ENCODE measurements at regions not wholly inside any gene's neighbourhood (a gene's known extent, or its start where the extent isn't known, plus 50 kb on each side); places are given as distances from the start of the nearest gene placed in this dataset.

DNA sequence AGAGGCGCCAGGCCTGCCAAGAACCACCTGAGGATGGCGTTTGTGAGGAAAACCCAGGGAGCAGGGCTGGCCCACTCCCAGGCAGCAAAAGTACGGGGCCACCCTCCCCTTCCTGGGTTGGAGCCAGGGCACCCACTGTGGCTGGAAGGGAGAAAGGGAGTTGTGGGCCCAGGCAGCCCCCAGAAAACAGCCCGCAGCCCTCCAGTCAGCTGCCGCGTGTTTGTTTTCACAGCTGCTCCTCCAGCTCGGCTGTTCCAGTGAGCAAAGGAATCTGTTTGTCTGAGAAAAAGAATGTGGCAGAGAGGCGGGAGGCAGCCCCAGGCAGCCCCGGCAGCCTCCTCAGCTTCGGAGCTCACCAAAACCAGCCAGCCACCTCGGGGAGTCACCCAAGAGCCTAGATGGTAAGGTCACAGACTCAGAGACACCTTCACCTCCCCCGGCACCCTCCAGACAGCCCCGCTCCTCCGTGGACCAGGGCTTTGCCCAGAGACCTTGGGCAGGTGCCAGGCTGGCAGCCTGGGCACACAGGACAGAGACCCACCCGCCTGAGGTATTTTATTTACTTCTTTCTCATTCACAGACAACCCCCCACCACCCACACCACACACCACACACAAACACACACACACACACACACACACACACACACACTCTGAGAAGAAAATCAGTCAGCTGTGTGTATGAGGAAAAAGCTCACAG is 338.1 kb downstream of the BCOR start:
- DNase-seq = peak in 1 of 2 donors; percentile 47

DNA sequence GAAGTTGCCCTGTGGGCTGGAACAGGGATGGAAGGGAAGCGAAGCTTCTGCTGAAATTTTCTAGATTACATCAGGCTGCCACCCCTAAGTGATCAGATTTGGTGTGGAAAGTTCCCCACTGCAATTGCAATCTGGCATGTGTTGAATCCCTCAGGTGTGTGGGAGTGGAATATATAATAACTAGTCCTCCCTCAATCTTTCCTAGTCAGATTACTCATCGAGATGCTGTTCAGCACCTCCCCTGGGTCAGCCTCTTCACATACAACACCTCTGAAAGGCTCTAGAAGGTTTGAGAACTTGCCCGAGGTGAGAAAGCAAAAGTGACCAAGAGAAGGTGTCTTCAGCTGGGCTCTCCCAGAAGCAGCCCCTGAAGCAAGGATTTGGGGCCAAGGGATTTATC is 336.8 kb downstream of the BCOR start:
- no peak for DNase-seq

DNA sequence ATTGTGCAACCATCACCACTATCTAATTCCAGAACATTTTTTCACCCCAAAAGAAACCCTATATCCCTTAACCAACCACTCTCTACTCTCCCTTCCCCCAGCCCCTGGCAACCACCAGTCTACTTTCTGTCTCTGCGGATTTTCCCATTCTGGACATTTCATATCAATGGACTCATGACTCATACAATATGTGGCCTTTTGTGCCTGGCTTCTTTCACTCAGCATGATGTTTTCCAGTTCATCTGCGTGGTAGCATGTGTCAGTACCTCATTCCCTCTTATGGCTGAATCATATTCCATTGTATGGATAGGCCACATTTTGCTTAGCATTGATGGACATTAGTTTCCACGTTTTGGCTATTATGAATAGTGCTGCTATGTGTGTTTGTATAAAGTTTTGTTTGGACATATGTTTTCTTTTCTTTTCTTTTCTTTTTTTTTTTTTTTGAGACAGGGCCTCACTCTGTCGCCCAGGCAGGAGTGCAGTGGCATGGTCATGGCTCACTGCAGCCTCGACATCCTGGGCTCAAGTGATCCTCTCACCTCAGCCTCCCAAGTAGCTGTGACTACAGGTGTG is 335.4 kb downstream of the BCOR start:
- no peak for DNase-seq

DNA sequence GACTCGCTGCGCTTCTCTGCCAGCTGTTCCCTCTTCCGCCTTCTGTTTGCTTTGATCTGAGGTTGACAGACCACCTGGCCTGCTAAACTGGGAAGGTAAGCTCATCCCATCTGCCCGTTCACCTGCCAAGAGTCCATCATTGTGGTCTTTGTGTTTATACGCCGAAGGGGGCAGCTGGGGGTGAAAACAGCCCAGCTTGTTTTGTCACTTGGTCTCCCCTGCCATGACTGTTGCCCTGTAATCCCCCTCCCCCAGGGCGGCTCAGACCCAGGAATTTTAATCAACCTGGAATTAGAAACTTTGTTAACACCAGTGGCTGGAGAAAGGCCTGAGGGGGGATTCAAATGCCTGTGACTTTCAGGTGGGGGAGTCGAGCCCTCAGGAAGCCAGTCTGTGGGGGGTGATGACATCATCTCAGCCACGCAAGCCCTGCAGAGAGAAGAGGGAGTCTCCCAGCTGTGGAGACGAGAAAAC is 333.3 kb downstream of the BCOR start:
- DNase-seq = no peak

DNA sequence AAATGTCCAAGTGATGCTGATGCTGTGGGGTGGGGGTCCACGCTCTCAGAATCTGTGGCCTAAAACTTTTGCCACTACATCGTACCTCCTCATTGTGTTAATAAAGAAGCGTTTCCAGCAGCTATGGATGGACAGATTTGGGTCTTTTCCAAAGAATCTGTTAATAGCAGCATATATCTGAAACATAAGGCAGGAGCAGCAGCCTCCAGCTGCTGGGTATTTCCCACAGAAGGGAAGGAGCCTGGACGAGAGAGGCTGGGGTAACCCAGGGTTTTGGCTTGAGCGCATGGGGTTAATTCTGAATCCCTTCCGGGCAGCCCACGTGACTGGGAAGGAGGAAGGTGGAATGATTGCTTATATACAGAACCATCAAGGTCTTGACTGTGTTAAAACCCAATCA is 332.4 kb downstream of the BCOR start:
- DNase-seq = no peak

DNA sequence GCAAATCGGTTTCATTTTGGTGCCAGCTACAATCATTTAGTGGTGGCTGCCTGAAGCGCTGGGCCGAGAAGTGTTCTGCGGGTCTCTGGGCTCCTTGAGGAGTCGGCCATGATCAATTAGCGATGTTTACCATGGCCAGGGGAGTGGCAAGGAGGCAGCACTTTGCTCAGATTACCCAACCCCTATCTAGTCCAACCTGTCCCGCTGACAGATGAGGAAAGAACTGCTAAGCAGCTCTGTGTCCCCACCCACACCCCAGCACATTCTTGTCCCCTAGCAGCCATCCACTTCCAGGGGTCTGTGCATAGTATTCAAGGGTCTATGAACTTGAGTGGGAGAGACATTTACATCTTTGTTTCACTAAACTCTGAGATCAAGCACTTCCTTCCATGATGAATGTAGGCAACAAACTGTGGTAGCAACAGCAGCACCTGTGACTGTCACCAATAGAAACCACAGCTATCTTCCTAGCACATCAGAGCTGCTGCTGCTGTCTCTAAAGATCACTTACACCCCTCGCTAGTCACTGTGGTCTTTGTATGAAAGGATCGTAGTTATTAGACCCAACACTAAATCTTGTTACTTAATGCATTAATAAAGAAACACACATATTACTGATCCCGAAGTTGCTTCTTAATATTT is 331.6 kb downstream of the BCOR start:
- no peak for DNase-seq

DNA sequence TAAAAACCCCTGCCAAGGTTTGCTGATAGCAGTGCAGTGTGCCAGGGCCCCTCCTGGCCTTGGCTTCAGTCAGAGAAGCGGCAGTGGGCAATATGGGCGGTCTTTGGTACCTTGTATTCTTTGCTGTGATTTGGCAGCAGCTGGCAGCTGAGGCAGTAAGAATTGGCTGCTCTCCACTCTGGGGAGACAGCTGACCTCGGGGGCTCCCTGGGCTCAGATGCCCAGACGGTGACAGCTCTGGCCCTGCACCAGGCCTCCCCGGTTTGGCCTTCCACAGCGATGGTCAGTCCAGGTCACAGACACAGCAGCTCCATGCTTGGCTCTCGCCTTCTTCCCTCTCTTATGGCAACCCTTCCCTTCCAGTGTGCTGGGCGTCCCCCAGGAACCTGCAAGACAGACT is 330.9 kb downstream of the BCOR start:
- DNase-seq = no peak

DNA sequence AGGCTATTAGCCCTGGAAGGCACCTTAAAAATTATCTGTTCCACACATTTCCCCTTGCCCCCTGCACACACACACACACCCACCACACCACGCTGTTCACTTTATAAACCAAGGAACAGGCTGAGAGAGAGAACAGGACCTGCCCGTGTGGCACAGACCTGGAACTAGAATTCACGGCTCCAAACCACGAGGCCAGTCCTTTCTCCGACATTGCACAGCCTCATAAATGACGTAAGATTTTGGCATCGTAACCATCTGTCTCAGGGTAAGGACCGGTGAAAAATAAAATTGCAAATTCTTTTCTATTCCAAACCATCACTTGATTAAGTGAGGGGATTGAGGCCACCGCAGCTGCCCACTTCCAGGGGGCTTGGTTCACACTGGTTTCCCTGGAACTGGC is 330.3 kb downstream of the BCOR start:
- no peak for DNase-seq

DNA sequence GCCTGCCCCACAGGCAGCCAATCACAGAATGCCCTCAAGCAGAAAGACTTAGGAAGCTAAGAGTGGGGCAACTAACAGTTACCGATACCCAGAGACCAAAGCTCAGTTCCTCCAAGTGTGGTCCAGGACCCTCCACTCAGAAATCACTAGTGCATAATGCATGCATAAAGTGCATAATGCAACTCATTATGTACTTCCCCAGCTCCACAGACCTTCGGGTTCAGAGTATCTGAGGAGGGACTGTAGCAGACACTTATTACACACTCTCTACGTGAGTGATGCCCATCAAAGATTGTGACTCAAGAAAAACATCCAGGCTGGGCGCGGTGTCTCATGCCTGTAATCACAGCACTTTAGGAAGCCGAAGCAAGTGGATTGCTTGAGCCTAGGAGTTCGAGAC is 328.0 kb downstream of the BCOR start:
- no peak for DNase-seq

DNA sequence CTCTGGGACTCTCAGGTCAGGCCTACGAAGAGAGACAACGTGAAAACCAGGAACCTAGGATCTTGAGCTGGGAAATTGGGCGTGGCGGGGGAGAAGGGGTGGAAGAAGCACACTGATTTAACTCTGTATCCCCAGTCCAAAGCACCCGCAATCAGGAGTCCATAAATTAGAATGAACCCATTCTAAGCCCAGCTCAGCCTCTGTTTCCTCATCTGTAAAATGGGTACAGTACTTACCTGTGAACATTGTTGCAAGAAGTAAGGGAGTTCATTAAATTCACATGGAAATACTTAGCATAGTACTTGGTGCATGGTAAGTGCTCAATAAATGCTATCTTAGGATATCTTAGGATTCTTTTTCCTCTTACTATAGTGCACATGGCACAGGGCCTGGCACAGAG is 326.7 kb downstream of the BCOR start:
- no peak for DNase-seq

DNA sequence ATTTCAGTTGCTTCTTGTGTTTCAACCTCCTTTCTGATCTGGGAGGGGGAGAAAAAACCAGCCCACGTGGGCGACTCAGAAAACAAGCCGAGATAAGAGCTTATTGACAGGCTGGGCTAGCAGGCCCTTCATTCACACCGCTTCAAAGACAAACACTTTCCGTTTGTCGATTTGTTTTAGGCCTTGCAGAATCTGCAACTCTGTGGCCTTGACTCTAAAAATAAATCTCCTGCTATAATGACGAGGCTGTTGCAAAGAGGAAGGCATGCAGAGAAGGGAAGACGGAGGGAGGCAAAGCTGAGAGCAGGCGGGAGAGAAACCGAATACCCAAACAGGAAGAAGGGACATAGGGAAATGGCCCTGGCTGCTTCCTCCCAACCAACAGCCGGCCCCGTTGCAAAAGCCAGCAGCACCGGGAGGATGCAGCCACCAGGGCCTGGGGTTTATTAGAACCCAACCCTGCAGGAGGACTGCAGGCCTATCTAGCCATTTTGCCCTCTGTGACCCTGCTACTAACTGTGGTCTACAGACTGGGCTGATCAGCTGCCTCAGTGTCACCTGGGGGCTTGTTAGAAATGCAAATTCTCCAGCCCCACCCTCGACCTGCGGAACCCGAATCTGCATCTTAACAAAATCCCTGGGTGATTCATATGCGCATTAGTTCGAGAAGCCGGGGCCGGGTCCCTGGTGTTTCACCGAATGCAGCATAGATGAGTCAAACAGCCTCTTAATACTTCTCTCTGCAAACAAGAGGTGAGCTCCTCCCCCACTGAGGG is 325.5 kb downstream of the BCOR start:
- peak in 1 of 2 donors; percentile 43 for DNase-seq

DNA sequence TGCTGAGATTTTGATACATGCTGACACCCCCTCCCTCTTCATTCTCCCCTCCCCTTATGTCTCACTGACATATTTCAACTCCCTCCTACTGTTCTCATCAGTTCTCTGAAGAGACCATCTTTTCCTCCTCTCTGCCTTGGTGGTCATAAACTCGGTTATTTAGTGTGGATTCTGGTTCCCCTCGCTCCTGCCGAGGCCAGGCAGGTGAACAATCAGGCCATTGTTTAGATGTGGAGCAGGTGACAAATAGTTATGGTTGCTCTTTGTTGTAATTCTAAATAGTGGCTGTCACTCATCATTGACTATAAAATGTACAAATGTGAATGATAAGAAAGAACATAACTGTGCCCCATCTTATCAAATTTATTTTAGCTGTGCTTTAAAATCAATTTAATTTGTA is 324.6 kb downstream of the BCOR start:
- no peak for DNase-seq

DNA sequence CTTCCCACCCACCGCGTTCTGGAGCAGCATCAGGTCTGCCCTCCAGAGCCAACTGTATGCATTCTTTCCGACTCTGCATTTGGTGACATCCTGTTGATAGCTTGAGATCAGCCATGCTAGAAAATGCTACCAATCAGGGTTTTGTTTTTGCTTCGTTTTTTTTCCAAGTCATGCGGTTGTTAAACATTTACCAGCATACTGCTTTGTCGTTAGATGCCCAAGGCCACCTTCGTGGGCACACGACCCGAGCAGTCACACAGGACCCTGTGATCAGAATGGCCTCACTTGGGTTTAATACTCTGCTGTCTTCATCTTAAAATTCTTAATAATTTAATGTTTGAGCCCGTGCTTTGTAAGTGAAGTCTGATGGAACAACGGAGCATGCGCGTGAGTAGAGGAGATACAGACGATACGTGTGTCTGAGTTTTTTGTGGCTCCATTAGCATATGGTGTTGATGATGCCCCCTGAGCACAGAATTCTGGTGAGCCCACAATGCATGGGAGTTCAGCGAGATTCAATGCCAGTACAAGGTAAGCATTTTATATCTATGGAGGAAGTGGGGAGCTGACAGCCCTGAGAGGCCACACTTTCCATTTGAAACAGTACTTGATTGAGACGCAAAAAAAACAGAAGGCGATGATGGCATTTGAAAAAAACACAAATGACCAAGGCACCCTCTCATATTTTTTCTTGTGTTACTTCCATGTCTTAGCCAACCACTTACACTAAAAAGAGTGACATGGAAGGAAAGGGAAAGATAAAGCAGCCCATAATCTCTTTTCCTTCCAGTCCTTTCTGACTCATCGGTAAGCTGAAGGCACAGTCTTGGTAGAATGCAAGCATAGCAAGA is 323.6 kb downstream of the BCOR start:
- DNase-seq = no peak

DNA sequence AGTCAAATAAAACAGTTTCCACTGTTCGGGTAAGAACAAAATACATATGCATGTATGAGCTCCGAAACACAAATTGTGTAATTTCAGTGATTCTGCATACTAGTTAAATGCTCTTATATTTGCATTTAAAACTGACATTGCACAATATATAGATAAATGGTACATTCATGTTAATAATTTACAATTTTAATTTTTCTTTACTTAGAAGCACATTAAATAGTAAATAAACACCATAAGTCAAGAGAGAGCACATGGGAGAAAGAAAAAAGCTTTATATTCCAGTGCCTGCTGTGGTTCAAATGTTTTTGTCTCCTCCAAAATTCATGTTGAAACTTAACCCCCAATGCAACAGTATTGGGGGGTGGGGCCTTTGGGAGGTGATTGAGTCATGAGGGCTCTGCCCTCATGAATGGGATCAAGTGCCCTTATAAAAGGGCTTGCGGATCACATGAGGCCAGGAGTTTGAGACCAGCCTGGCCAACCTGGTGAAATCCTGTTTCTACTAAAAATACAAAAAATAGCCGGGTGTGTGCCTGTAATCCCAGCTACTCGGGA is 322.9 kb downstream of the BCOR start:
- DNase-seq = no peak

DNA sequence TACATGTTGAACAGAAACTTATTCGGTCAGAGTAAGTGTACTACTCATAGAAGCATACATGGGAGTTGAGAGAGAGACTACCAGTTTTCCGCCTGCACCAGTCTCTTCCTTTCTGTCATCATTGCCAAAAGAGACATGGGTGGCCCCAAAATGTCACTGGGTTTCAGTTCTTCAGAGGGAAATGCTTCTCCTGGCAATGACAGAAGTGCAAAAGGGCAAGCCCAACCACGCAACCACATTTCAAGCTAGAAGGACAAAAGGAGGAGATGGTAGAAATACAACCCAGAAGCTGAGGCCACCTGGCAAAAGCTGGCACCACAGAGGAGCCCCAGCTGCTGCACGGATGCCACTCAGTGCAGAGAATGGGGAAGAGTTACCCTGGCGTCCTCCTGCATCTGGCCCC is 320.1 kb downstream of the BCOR start:
- DNase-seq = no peak

DNA sequence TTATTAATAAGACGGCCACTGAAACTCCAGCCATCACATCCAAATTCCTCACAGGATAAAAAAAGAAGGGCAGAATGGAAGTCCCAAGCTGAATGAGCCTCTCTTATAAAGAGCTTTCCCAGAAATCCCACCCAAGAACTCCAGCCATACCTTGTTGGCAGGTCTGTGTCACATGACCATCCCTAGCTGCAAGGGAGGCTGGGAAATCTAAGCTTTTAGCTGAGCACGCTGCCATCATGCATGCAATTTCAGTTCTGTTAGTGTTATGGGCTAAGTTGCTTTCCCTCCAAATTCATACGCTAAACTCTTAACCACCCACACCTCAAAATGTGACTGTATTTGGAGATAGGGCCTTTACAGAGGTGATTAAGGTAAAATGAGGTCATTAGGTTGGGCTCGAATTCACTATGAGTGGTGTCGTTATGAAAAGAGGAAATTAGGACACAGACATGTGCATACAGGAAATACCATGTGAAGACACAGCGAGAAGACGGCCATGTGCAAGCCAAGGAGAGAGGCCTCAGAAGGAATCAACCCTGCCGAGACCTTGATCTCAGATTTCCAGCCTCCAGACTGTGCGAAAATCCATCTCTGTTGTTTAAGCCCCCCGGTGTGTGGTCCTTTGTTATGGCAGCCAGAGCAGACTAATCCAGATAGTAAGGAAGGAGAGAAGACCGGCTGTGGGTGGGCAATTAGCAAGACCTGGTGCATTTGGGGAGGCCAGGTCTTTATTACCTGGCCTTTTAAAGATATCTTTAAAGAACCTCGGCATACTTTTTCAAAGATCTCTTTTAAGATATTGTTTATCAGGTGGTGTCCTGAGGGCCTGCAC is 317.6 kb downstream of the BCOR start:
- DNase-seq = no peak

DNA sequence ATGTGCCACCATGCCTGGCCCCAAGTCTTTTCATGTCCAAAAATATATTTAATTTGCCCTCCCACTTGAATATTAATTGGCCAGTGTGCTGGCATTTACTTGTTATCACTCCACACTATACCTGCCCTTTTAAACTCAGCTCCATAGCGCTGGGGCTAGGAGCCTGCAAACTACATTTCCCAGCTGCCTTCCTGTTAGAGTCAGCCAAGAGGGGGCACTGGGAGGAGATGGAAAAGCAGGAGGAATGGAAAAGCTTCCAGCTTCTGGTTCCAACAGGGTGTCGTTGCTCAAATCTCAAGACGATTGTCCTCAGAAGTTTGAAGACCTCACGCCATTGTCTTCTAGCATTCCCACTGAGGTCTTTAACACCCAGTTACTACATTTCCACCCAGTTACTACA is 315.5 kb downstream of the BCOR start:
- no peak for DNase-seq

DNA sequence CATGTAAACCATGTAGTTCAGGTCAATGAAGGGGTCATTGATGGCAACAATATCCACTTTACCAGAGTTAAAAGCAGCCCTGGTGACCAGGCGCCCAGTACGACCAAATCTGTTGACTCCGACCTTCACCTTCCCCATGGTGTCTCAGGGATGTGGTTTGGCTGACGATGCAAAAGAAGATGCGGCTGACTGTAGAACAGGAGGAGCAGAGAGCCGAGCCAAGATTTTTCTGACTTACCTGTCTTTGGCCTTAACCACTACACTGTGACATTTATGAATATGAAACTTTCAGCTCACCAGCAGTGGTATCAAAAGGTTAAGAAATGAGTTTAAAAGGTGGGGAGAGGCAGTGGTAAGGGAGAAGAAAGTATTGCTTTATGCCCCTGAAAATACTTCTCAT is 309.8 kb downstream of the BCOR start:
- no peak for DNase-seq

DNA sequence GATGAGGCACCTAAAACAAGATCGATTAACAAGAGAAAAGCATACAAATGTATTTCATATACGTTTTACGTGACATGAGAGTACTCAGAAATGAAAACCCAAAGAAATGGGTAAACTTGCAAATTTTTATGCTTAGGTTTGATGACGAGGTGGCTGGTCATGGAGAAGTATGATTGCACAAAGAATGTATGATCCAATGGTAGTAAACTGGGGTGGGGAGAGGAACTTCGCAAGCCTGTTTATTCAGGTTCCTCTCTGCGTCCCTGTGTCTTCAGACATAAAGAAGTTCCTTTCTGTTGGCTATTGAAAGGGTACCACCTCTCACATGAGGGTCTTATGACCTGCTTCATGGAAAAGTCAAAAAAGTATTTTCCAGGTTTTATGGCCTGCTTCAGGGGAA is 309.2 kb downstream of the BCOR start:
- DNase-seq = no peak

DNA sequence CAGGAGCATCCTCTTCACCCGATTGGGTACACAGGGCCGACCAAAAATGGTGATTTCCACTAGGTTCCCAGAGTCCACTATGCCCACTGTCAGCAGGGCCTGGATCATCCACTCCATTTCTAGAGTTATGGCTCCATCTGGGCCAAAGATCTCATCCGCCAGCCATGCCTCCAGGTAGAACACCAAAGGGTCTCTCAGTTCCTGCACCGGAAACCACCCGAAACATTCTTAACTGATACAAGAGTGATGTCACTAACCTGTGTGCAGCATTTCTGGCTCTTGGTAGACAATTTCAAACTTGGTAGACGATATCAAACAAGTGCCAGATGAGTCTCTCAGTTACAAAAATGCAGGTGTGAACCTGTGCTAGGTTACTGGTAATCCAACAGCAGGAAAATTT is 306.1 kb downstream of the BCOR start:
- DNase-seq = no peak

All from right lung (tissue), 2 donors.